Suprapubic skin (tissue), 4 donors: ENCODE measurements at regions not wholly inside any gene's neighbourhood (a gene's known extent, or its start where the extent isn't known, plus 50 kb on each side); places are given as distances from the start of the nearest gene placed in this dataset.

Source experiments
- EP300 ChIP-seq: sonication (generic); formaldehyde crosslinking; IDR thresholded peaks from one replicate; pipeline ENCODE4 v1.6.1; 2017; ENCODE audit warnings: antibody characterized with exemption
- POLR2A ChIP-seq, 2 donors: fragments of 450-650 bp; IDR thresholded peaks; one replicate each; pipeline ENCODE4 v1.6.1; 2017; ENCODE audit warnings: antibody characterized with exemption in 2 of 2, mild to moderate bottlenecking in 2 of 2, moderate library complexity in 2 of 2
- POLR2AphosphoS5 ChIP-seq, 3 donors: sonication (generic); formaldehyde crosslinking; IDR thresholded peaks; one replicate each; pipeline ENCODE4 v1.6.1; 2017; ENCODE audit warnings: antibody characterized with exemption in 3 of 3
- TF ChIP-seq, protein P1 (sequence below), 2 donors: fragments of 200-600 bp in 1 of 2; fragments of 450-650 bp in 1 of 2; sonication (generic) in 1 of 2; IDR thresholded peaks; one replicate each; pipeline ENCODE4 v1.5.1; 2016 to 2019; ENCODE audit warnings: antibody characterized with exemption in 2 of 2, mild to moderate bottlenecking in 1 of 2, moderate library complexity in 1 of 2

DNA sequence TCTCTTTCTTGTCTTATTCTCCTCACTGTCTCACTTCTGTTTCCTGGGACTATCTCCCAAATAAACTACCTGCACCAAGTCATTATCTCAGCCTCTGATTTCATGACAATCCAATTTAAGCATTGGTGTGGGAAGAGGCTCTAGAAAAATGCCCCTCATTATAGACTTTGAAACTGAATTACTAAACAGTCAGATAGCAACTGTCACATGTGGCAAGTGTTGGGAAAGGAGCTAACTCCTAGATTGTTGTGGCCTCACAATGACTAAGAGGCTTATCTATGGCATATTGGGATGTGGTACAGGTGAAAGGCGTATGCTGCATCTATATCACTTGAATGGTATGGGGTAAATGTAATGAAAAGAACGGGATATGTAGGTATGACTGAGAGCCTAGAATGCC lies 103.5 kb upstream of the CCDC54 start:
- TF ChIP-seq EP300 (no peak), POLR2AphosphoS5 (IDR thresholded peaks at IDR 0.05) (no peak), POLR2A (IDR thresholded peaks at IDR 0.05) (no peak)
- TF ChIP-seq, protein P1, sequence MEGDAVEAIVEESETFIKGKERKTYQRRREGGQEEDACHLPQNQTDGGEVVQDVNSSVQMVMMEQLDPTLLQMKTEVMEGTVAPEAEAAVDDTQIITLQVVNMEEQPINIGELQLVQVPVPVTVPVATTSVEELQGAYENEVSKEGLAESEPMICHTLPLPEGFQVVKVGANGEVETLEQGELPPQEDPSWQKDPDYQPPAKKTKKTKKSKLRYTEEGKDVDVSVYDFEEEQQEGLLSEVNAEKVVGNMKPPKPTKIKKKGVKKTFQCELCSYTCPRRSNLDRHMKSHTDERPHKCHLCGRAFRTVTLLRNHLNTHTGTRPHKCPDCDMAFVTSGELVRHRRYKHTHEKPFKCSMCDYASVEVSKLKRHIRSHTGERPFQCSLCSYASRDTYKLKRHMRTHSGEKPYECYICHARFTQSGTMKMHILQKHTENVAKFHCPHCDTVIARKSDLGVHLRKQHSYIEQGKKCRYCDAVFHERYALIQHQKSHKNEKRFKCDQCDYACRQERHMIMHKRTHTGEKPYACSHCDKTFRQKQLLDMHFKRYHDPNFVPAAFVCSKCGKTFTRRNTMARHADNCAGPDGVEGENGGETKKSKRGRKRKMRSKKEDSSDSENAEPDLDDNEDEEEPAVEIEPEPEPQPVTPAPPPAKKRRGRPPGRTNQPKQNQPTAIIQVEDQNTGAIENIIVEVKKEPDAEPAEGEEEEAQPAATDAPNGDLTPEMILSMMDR (IDR thresholded peaks at IDR 0.05): no peak
